NT2/D1 (cell line): ENCODE measurements at regions not wholly inside any gene's neighbourhood (a gene's known extent, or its start where the extent isn't known, plus 50 kb on each side); places are given as distances from the start of the nearest gene placed in this dataset.

Experiments
- DNase-seq: peaks from one replicate; pipeline ENCODE4 v3.0.0-alpha.2; 2011; ENCODE audit warnings: low read depth, low spot score
- H3K27me3 ChIP-seq: 2 replicates; pipeline ENCODE4 v1.6.0; 2011; ENCODE audit warnings: mild to moderate bottlenecking; ENCODE audit not compliant: insufficient read length, insufficient read depth
- H3K36me3 ChIP-seq: 2 replicates; pipeline ENCODE4 v1.6.1; 2011; ENCODE audit warnings: mild to moderate bottlenecking, low read length, mixed read lengths; ENCODE audit not compliant: insufficient read depth, insufficient read length
- H3K4me1 ChIP-seq: 2 replicates; pipeline ENCODE4 v1.5.1; 2011; ENCODE audit not compliant: insufficient read depth, insufficient read length
- H3K4me3 ChIP-seq: 2 replicates; pipeline ENCODE4 v1.5.1; 2011; ENCODE audit warnings: low read depth; ENCODE audit not compliant: insufficient read length
- H3K9ac ChIP-seq: 2 replicates; pipeline ENCODE4 v1.6.0; 2011; ENCODE audit warnings: low read depth; ENCODE audit not compliant: insufficient read length
- H3K9me3 ChIP-seq: 2 replicates; pipeline ENCODE4 v1.5.1; 2011; ENCODE audit warnings: mild to moderate bottlenecking, low read length; ENCODE audit not compliant: insufficient read depth
- SUZ12 ChIP-seq: IDR thresholded peaks from 2 replicates; pipeline ENCODE4 v1.6.1; 2011; ENCODE audit not compliant: insufficient read length, insufficient read depth; ENCODE audit errors: extremely low read depth
- YY1 ChIP-seq: IDR thresholded peaks from 2 replicates; pipeline ENCODE4 v1.6.1; 2011; ENCODE audit not compliant: insufficient read length, insufficient read depth
- ZNF274 ChIP-seq: IDR thresholded peaks from 2 replicates; pipeline ENCODE4 v1.6.1; 2011; ENCODE audit warnings: mild to moderate bottlenecking, low read depth, low read length

DNA sequence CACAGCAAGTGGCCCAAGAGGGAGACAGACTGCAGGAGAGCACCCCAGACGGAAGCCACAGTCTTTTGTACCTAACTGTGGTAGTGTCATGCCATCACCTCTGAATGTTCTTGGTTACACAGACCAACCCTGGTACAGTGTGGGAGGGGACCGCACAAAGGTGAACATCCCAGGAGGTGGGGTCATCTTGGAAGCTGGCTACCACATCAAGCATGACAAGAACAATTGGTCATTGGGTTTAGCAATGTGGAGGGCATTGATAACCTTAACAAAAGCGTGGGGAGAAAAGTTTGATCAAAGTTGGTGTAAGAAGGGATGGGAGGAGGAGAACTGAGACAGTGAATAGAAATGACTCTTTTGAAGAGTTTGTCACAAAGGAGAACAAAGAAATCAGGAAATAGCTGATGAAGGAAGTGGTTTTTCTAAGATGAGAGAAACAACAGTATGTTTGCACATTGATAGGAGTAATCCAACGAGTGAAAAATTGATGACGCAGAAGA is 87.1 kb upstream of the CACNA1E start:
- no peak overlapping the region for H3K4me3 ChIP-seq
- no peaks in the 10 kb centered on the region for H3K36me3 ChIP-seq
- H3K27me3 ChIP-seq: no peaks in the 10 kb centered on the region
- no peak overlapping the region for H3K9ac ChIP-seq
- no peaks in the 10 kb centered on the region for H3K9me3 ChIP-seq
- TF ChIP-seq YY1 (no peak), SUZ12 (no peak), ZNF274 (no peak)
- H3K4me1 ChIP-seq: no peaks in the 10 kb centered on the region
- DNase-seq: no peak

DNA sequence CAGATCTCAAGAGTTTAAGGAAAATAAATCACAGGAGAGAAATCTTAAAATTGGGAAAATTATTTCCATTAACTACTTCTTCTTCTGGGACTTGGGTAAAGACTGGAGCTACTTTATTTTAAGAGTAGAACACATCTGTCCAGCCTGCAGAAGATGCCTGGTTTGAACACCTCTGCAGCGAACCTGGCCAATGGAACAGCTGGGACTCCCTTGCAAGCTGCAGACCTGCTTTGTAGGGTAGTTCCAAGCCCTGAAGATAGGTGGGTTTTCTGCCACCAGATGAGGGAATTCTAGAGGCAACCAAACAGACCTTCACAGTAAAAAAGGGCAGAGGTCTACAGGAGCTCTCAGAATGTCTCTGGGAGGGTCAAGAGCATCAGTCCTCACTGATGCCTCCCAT is 86.5 kb upstream of the CACNA1E start:
- Histone ChIP-seq H3K9ac (no peak overlapping the region), H3K27me3 (no peaks in the 10 kb centered on the region), H3K4me1 (no peaks in the 10 kb centered on the region), H3K36me3 (no peaks in the 10 kb centered on the region), H3K4me3 (no peak overlapping the region), H3K9me3 (no peaks in the 10 kb centered on the region)
- TF ChIP-seq SUZ12 (no peak), ZNF274 (no peak), YY1 (no peak)
- no peak for DNase-seq

DNA sequence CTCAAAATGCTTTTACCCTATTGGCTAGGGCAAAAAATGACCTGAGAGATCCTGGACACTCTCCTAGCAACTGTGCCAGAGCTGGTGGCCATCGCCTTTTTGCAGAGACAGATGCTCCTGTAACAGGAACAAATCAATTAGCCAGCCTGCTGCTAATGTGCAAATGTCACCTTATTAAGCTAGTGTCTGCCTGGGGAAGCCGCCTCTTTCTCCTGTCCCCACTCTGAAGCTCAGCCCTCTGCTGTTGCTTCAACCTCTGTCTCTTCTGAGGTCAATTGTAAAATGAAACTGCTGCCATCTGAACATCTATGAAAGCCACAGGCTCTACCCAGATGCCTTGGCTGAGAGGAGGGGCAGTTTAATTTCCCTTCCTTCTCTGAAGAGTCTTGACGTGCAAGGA is 85.5 kb upstream of the CACNA1E start:
- Histone ChIP-seq H3K9me3 (no peaks in the 10 kb centered on the region), H3K9ac (no peak overlapping the region), H3K36me3 (no peaks in the 10 kb centered on the region), H3K4me1 (no peaks in the 10 kb centered on the region), H3K27me3 (no peaks in the 10 kb centered on the region), H3K4me3 (no peak overlapping the region)
- TF ChIP-seq ZNF274 (no peak), YY1 (no peak), SUZ12 (no peak)
- no peak for DNase-seq

DNA sequence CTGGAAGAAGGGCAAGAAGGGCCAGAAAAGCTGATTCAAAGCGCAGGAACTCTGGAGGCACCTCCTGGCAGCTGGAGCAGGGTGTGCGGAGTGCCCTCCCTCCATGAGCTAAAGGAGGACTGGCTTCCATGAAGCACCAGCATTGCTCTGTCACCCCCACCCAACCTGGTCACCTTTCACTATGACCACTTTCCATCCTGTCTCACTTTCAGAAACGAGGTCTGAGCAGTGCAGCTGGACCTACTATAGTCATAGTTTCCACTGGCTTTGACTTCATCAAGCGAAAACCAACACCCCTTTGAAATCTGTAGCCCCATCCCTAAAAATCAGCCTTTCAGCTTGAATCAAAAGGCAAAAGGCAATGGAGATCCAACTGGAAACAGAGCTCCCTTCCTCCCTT is 84.8 kb upstream of the CACNA1E start:
- Histone ChIP-seq H3K9me3 (no peaks in the 10 kb centered on the region), H3K36me3 (no peaks in the 10 kb centered on the region), H3K4me3 (no peak overlapping the region), H3K27me3 (no peaks in the 10 kb centered on the region), H3K4me1 (no peaks in the 10 kb centered on the region), H3K9ac (no peak overlapping the region)
- TF ChIP-seq YY1 (no peak), ZNF274 (no peak), SUZ12 (no peak)
- no peak for DNase-seq

DNA sequence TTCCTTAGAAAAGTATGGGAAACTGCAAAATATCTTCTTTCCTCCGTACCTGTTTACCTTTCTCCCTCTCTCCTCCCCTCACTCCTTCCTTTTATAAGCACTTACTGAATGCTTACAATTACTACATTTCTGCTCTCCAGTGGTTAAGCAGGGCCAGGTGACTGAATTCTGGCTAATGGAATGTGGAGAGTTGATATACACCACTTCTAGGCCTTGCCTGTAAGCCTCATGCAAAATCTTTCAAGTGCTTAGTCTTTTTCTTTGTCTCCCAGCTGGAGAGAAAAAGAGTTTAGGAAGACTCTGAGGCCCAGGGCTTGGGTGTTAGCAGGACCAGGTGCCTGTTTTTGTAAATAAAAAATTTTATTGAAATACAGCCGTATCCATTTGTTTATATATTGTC is 77.7 kb upstream of the CACNA1E start:
- H3K9ac ChIP-seq: no peak overlapping the region
- H3K4me1 ChIP-seq: no peaks in the 10 kb centered on the region
- no peaks in the 10 kb centered on the region for H3K9me3 ChIP-seq
- H3K4me3 ChIP-seq: no peak overlapping the region
- no peaks in the 10 kb centered on the region for H3K36me3 ChIP-seq
- H3K27me3 ChIP-seq: no peaks in the 10 kb centered on the region
- no peak for TF ChIP-seq SUZ12
- TF ChIP-seq ZNF274: no peak
- no peak for TF ChIP-seq YY1
- DNase-seq: peak; percentile 36

DNA sequence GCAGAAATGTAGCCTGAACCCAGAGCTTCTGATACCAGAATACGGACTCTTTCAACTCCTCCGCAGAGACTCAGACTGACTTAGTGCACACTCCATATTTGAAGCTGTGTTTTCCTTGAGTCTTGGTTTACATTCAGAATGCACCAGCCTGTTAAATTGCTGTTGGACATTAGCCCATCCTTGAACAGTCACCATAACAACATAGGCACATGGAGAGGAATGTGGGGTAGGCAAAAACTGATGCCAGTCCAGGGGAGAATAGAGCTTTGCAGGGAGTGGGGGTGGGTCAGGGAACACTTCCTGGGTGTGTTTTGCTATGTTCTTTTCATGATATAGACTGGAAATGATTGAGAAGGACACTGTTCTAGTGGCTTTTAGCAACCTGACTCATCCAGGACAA is 76.3 kb upstream of the CACNA1E start:
- no peaks in the 10 kb centered on the region for H3K36me3 ChIP-seq
- TF ChIP-seq SUZ12 (no peak), YY1 (no peak), ZNF274 (no peak)
- no peak for DNase-seq
- H3K4me3 ChIP-seq: no peak overlapping the region
- no peaks in the 10 kb centered on the region for H3K4me1 ChIP-seq
- H3K9me3 ChIP-seq: no peaks in the 10 kb centered on the region
- H3K9ac ChIP-seq: no peak overlapping the region
- no peaks in the 10 kb centered on the region for H3K27me3 ChIP-seq

DNA sequence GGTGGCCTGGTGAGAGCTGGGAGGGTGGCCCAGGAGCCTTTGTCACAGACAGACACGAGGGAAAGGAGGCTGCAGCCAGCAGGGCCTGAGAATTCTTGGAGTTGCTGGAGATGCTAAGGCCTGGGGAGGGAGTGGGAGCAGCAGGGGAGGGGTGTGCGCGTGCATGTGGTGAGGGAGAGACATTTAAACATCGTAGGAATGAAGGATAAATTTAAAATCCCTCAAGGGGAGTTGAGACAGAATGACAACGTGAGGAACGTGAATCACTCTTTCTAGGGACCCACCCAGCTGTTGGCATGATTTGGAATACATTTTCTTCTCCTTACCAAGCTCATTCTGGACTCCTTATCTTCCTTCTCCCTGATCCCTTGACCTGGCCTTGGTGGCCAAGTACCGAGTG is 73.3 kb upstream of the CACNA1E start:
- no peak for DNase-seq

DNA sequence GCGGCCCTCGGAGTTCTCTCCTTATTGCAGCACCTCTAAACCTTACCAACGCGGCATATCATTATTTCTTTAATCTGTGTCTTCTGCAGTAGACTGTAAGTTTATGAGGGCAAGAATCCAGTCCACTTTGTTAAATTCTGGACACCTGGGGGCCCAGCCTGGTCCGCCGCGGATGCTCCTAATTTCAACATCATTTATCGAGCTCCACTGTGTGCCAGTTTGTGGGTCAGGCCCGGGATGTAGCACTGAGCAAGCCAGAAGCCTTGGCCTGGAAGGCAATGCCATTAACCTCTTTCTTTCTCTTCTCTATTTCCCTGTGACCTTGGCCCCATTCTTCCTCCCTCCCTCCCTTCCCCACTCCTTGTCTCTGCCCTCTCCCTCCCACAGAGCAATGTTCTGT is 70.6 kb upstream of the CACNA1E start:
- no peak for TF ChIP-seq YY1
- no peak for TF ChIP-seq SUZ12
- TF ChIP-seq ZNF274: no peak
- H3K9me3 ChIP-seq: no peaks in the 10 kb centered on the region
- H3K9ac ChIP-seq: no peak overlapping the region
- no peaks in the 10 kb centered on the region for H3K27me3 ChIP-seq
- H3K4me3 ChIP-seq: no peak overlapping the region
- no peaks in the 10 kb centered on the region for H3K36me3 ChIP-seq
- DNase-seq: no peak
- no peaks in the 10 kb centered on the region for H3K4me1 ChIP-seq

More for the DNA sequence above, 73.3 kb upstream of the CACNA1E start:
- no peaks in the 10 kb centered on the region for H3K4me1 ChIP-seq
- no peak overlapping the region for H3K4me3 ChIP-seq
- TF ChIP-seq ZNF274: no peak
- no peak for TF ChIP-seq YY1
- TF ChIP-seq SUZ12: no peak
- no peaks in the 10 kb centered on the region for H3K36me3 ChIP-seq
- no peak overlapping the region for H3K9ac ChIP-seq
- H3K27me3 ChIP-seq: no peaks in the 10 kb centered on the region
- no peaks in the 10 kb centered on the region for H3K9me3 ChIP-seq
